Right lobe of liver (tissue), 6 donors: ENCODE measurements at regions not wholly inside any gene's neighbourhood (a gene's known extent, or its start where the extent isn't known, plus 50 kb on each side); places are given as distances from the start of the nearest gene placed in this dataset.

Source experiments
- ATAC-seq, 4 donors: fragments of 200-7000 bp; cut with Tn5 transposase; one replicate each; pipeline ENCODE4 v1.9.1; 2020; ENCODE audit warnings: mild to moderate bottlenecking in 4 of 4, moderate library complexity in 4 of 4
- DNase-seq, 3 donors: peaks; one replicate each; pipeline ENCODE4 v3.0.0-alpha.2; 2020
- H3K27ac ChIP-seq, 3 donors: fragments of 200-600 bp; one replicate each; pipeline ENCODE4 v1.8.0; 2022
- H3K27me3 ChIP-seq, 2 donors: fragments of 200-600 bp; one replicate each; pipeline ENCODE4 v1.8.0; 2022
- H3K36me3 ChIP-seq, 4 donors: fragments of 200-600 bp; sonication (generic) in 1 of 4; one replicate each; pipeline versions ENCODE4 v1.5.1 to v1.8.0; 2017 to 2022; ENCODE audit warnings: control low read depth in 1 of 4
- H3K4me1 ChIP-seq, 4 donors: fragments of 200-600 bp; sonication (generic) in 1 of 4; one replicate each; pipeline versions ENCODE4 v1.5.1 to v1.8.0; 2017 to 2022; ENCODE audit warnings: control low read depth in 1 of 4
- H3K4me3 ChIP-seq, 3 donors: fragments of 200-600 bp; one replicate each; pipeline ENCODE4 v1.8.0; 2022
- H3K9me3 ChIP-seq, 4 donors: fragments of 200-600 bp; sonication (generic) in 1 of 4; one replicate each; pipeline versions ENCODE4 v1.5.1 to v1.8.0; 2017 to 2022; ENCODE audit warnings: control low read depth in 1 of 4
- CTCF ChIP-seq, 4 donors: fragments of 200-600 bp in 3 of 4; fragments of 450-650 bp in 1 of 4; IDR thresholded peaks; one replicate each; pipeline versions ENCODE4 v1.5.1 to v1.8.0; 2016 to 2022; ENCODE audit warnings: antibody characterized with exemption in 4 of 4, mild to moderate bottlenecking in 2 of 4
- POLR2A ChIP-seq: fragments of 450-650 bp; IDR thresholded peaks from one replicate; pipeline ENCODE4 v1.6.1; 2017; ENCODE audit warnings: antibody characterized with exemption, mild to moderate bottlenecking
- WGBS: methylation state at CpG from one replicate; pipeline ENCODE4 v1.1.6; 2018; ENCODE audit warnings: low coverage, low lambda C conversion rate; ENCODE audit not compliant: insufficient coverage; ENCODE audit errors: missing lambda C conversion rate; 5-methylcytosine and 5-hydroxymethylcytosine counted together
- intact Hi-C, 2 donors: fragments of 100-400 bp; cut with DNase I; formaldehyde crosslinking; loops; one replicate each; pipeline versions ENCODE4 v1.11.2 to v1.14.1; 2022
- donor health status: DM: no; HTN: yes; CAD: no.
- donor health status: DM: no; HTN: no; CAD: no.
- donor health status: DM: no; HTN: no; CAD: no.
- donor health status: DM: no; HTN: yes; CAD: no.
- donor health status: DM: no; HTN: yes; CAD: no.

GRCh38 chr2:100716581-100716980, 103.4 kb upstream of the NPAS2 start:
- intact Hi-C loops = no loop called here

GRCh38 chr2:100718065-100718629, 101.8 kb upstream of the NPAS2 start:
- WGBS = 62% methylated on average over 3 of the region's 3 CpGs

More at GRCh38 chr2:100716581-100716980, 103.4 kb upstream of the NPAS2 start:
- WGBS = 69% methylated on average over 2 of the region's 2 CpGs
- ATAC-seq (no peak), DNase-seq (no peak)
- TF ChIP-seq CTCF (IDR thresholded peaks at IDR 0.05) (no peak), POLR2A (no peak)
- Histone ChIP-seq H3K4me1 (no peaks in the 10 kb centered on the region), H3K4me3 (no peak overlapping the region), H3K27me3 (no peaks in the 10 kb centered on the region), H3K9me3 (no peaks in the 10 kb centered on the region), H3K27ac (no peak overlapping the region), H3K36me3 (no peaks in the 10 kb centered on the region)

DNA sequence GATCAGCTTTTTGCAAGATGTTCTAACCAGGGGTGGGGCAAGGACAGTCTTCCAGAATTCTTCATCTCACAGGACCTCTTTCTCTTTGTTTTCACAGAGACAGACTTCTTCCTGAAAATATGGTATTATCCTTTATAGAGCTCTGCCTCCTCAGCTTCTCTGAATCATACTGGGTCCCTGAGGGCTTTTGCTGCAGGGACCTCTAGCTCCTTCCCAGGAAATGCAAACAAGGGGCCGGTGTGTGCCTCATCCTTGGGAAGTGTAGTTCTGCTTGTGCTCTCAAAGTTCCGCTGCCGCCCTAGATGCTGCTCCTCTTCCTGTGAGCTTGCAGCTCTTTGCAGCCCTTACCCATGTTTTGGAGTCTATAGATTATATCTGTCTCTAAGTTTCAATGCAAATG, 99.5 kb upstream of the NPAS2 start:
- Histone ChIP-seq H3K4me3 (no peak overlapping the region), H3K27ac (no peak overlapping the region), H3K9me3 (no peaks in the 10 kb centered on the region), H3K4me1 (no peaks in the 10 kb centered on the region), H3K27me3 (no peaks in the 10 kb centered on the region), H3K36me3 (no peaks in the 10 kb centered on the region)
- ATAC-seq (no peak), DNase-seq (no peak)
- intact Hi-C loops = loop anchor here in 1 of 2 donors (10.0 kb wide), 1 partner anchor 264 kb away; no protein-coding TSS in a partner anchor
- 63% methylated on average over 3 of the region's 3 CpGs for WGBS
- TF ChIP-seq CTCF (IDR thresholded peaks at IDR 0.05) (no peak), POLR2A (no peak)

More at GRCh38 chr2:100718065-100718629, 101.8 kb upstream of the NPAS2 start:
- intact Hi-C loops = no loop called here
- Histone ChIP-seq H3K9me3 (no peaks in the 10 kb centered on the region), H3K27me3 (no peaks in the 10 kb centered on the region), H3K36me3 (no peaks in the 10 kb centered on the region), H3K27ac (no peak overlapping the region), H3K4me1 (no peaks in the 10 kb centered on the region), H3K4me3 (no peak overlapping the region)
- no peak for ATAC-seq
- no peak for DNase-seq
- TF ChIP-seq CTCF (IDR thresholded peaks at IDR 0.05) (no peak), POLR2A (no peak)

DNA sequence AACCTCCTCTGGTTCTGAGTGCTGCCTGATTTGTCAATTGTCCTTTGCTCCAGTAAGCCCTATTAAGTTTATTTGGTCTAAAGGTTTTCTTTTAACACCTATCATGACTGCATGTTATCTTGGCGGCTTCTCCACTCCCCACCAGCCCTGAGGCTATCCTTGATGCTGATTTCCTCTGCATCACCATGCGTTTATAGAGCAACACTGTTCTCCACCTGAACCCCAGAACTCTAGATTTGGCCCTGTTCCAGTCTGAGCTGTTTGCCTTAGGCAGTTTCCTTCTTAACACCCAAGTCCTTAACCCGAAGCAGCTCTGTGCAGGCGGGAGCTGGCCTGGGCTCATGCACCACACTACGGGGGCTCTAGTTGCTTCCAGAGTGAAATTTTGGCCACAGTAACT, 98.2 kb upstream of the NPAS2 start:
- DNase-seq (no peak), ATAC-seq (no peak)
- WGBS = 64% methylated on average over 3 of the region's 5 CpGs

More for the DNA sequence above, 98.2 kb upstream of the NPAS2 start:
- H3K36me3 ChIP-seq = no peaks in the 10 kb centered on the region
- H3K4me1 ChIP-seq = no peaks in the 10 kb centered on the region
- H3K9me3 ChIP-seq = no peaks in the 10 kb centered on the region
- intact Hi-C loops = loop anchor here in 1 of 2 donors (10.0 kb wide), 1 partner anchor 263 kb away; no protein-coding TSS in a partner anchor
- H3K4me3 ChIP-seq = no peak overlapping the region
- H3K27me3 ChIP-seq = no peaks in the 10 kb centered on the region
- H3K27ac ChIP-seq = no peak overlapping the region
- TF ChIP-seq POLR2A (no peak), CTCF (IDR thresholded peaks at IDR 0.05) (no peak)
